Trophoblast cell (in vitro differentiated cells and primary cell): ENCODE measurements at regions not wholly inside any gene's neighbourhood (a gene's known extent, or its start where the extent isn't known, plus 50 kb on each side); places are given as distances from the start of the nearest gene placed in this dataset.

ENCODE experiments used
- DNase-seq, 2 donors: peaks; one replicate each; pipeline ENCODE4 v3.0.0-alpha.2; 2016
- H2AFZ ChIP-seq: 2 replicates; pipeline ENCODE4 v1.6.1; 2013; ENCODE audit warnings: low read length, moderate library complexity, mild to moderate bottlenecking; ENCODE audit not compliant: insufficient read depth, poor library complexity
- H2AK5ac ChIP-seq: 2 replicates; pipeline ENCODE4 v1.6.1; 2013; ENCODE audit warnings: mild to moderate bottlenecking, low read length
- H2BK120ac ChIP-seq: 2 replicates; pipeline ENCODE4 v1.6.1; 2013; ENCODE audit warnings: low read length, mild to moderate bottlenecking, moderate library complexity; ENCODE audit not compliant: insufficient read depth, poor library complexity
- H2BK12ac ChIP-seq: 2 replicates; pipeline ENCODE4 v1.6.1; 2013; ENCODE audit warnings: mild to moderate bottlenecking, low read length, moderate library complexity
- H2BK5ac ChIP-seq: 2 replicates; pipeline ENCODE4 v1.6.1; 2013; ENCODE audit warnings: low read length, low read depth, moderate library complexity, mild to moderate bottlenecking; ENCODE audit not compliant: poor library complexity
- H3K14ac ChIP-seq: 2 replicates; pipeline ENCODE4 v1.6.1; 2013; ENCODE audit warnings: mild to moderate bottlenecking, low read length
- H3K18ac ChIP-seq: 2 replicates; pipeline ENCODE4 v1.6.1; 2013; ENCODE audit warnings: mild to moderate bottlenecking, low read length
- H3K23ac ChIP-seq: 2 replicates; pipeline ENCODE4 v1.6.1; 2013; ENCODE audit warnings: low read length
- H3K27ac ChIP-seq: 2 replicates; pipeline ENCODE4 v1.5.1; 2013; ENCODE audit warnings: low read depth, mild to moderate bottlenecking, inconsistent platforms, low read length, moderate library complexity
- H3K27me3 ChIP-seq: 2 replicates; pipeline ENCODE4 v1.6.1; 2013; ENCODE audit warnings: inconsistent platforms, mild to moderate bottlenecking, low read length, moderate library complexity; ENCODE audit not compliant: insufficient read depth
- H3K36me3 ChIP-seq, 2 experiments: 1 replicate in 1 of 2; 2 replicates in 1 of 2; pipeline ENCODE4 v1.6.1; 2013; ENCODE audit warnings: low read length in 2 of 2, mild to moderate bottlenecking in 2 of 2, moderate library complexity in 1 of 2; ENCODE audit not compliant: insufficient read depth in 2 of 2, control insufficient read depth in 1 of 2
- H3K4ac ChIP-seq: 2 replicates; pipeline ENCODE4 v1.6.1; 2013; ENCODE audit warnings: low read depth, mild to moderate bottlenecking, low read length, moderate library complexity
- H3K4me1 ChIP-seq, 2 experiments: 1 replicate in 1 of 2; 2 replicates in 1 of 2; pipeline ENCODE4 v1.6.1; 2013; ENCODE audit warnings: low read length in 2 of 2, mild to moderate bottlenecking in 2 of 2, moderate library complexity in 1 of 2; ENCODE audit not compliant: insufficient read depth in 2 of 2, control insufficient read depth in 1 of 2
- H3K4me2 ChIP-seq: 2 replicates; pipeline ENCODE4 v1.6.1; 2013; ENCODE audit warnings: inconsistent platforms, mild to moderate bottlenecking, low read length, moderate library complexity
- H3K4me3 ChIP-seq: 2 replicates; pipeline ENCODE4 v1.5.1; 2013; ENCODE audit warnings: mild to moderate bottlenecking, low read depth, low read length, inconsistent platforms
- H3K79me1 ChIP-seq: one replicate; pipeline ENCODE4 v1.6.1; 2013; ENCODE audit warnings: low read length
- H3K79me2 ChIP-seq: 2 replicates; pipeline ENCODE4 v1.6.1; 2013; ENCODE audit warnings: low read length, mild to moderate bottlenecking; ENCODE audit not compliant: control insufficient read depth, insufficient read depth, poor library complexity
- H3K9ac ChIP-seq: 2 replicates; pipeline ENCODE4 v1.6.1; 2013; ENCODE audit warnings: mild to moderate bottlenecking, low read length
- H3K9me3 ChIP-seq: 2 replicates; pipeline ENCODE4 v1.6.1; 2013; ENCODE audit warnings: low read depth, mild to moderate bottlenecking, control low read depth, inconsistent platforms, low read length; ENCODE audit not compliant: insufficient read depth
- H4K12ac ChIP-seq: 2 replicates; pipeline ENCODE4 v1.6.1; 2013; ENCODE audit warnings: low read depth, mild to moderate bottlenecking, low read length, moderate library complexity
- H4K8ac ChIP-seq: 2 replicates; pipeline ENCODE4 v1.6.1; 2013; ENCODE audit warnings: low read depth, mild to moderate bottlenecking, low read length, moderate library complexity
- H4K91ac ChIP-seq: one replicate; pipeline ENCODE4 v1.6.1; 2013; ENCODE audit warnings: low read depth, mild to moderate bottlenecking, low read length, moderate library complexity
- WGBS: extraction: QIAGEN DNeasy Blood & Tissue Kit; methylation state at CpG from one replicate; pipeline ENCODE4 v1.1.7; 2013; ENCODE audit warnings: missing lambda C conversion rate; ENCODE audit not compliant: insufficient read length, insufficient coverage; ENCODE audit errors: extremely low coverage; 5-methylcytosine and 5-hydroxymethylcytosine counted together

GRCh38 chr4:141792164-141792563 is 155.8 kb downstream of the IL15 start:
- Histone ChIP-seq H3K23ac (no peak overlapping the region), H4K91ac (no peak overlapping the region), H4K8ac (no peak overlapping the region), H3K79me1 (no peaks in the 10 kb centered on the region), H3K9ac (no peak overlapping the region), H4K12ac (no peak overlapping the region), H3K4ac (no peak overlapping the region), H2BK120ac (no peak overlapping the region), H3K4me2 (no peak overlapping the region), H3K14ac (no peak overlapping the region), H2AFZ (no peak overlapping the region), H3K4me1 (no peaks in the 10 kb centered on the region), H3K36me3 (no peaks in the 10 kb centered on the region), H2BK12ac (no peak overlapping the region), H3K27ac (no peak overlapping the region), H3K18ac (no peak overlapping the region), H3K79me2 (no peaks in the 10 kb centered on the region), H2AK5ac (no peak overlapping the region), H2BK5ac (no peak overlapping the region), H3K9me3 (no peaks in the 10 kb centered on the region), H3K4me3 (no peak overlapping the region), H3K27me3 (no peaks in the 10 kb centered on the region)
- WGBS: no CpG with 5 or more reads among the region's 2 CpGs
- DNase-seq: no peak

DNA sequence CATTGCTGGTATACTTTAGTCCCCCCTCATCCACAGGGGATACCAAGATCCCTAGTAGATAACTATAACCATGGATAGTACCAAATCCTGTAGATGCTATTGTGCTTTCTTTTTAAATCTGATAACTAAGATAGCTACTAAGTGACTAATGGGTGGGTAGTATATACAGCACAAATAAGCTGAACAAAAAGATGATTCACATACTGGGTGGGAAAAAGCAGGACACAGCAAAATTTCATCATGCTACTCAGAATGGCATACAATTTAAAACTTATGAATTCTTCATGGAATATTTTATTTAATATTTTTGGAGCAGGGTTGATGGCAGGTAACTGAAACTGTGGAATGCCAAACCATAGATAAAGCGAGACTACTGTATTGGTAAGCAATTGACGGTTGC is 161.6 kb downstream of the IL15 start:
- Histone ChIP-seq H3K4me1 (no peaks in the 10 kb centered on the region), H3K4ac (no peak overlapping the region), H3K79me2 (no peaks in the 10 kb centered on the region), H3K9me3 (no peaks in the 10 kb centered on the region), H4K91ac (no peak overlapping the region), H3K23ac (no peak overlapping the region), H3K79me1 (no peaks in the 10 kb centered on the region), H3K9ac (no peak overlapping the region), H2BK12ac (no peak overlapping the region), H4K8ac (no peak overlapping the region), H3K27ac (no peak overlapping the region), H3K4me2 (no peak overlapping the region), H2AK5ac (no peak overlapping the region), H4K12ac (no peak overlapping the region), H3K36me3 (no peaks in the 10 kb centered on the region), H2BK120ac (no peak overlapping the region), H3K4me3 (no peak overlapping the region), H2BK5ac (no peak overlapping the region), H3K18ac (no peak overlapping the region), H3K27me3 (no peaks in the 10 kb centered on the region), H3K14ac (no peak overlapping the region), H2AFZ (no peak overlapping the region)
- no peak for DNase-seq
- no CpG with 5 or more reads among the region's 2 CpGs for WGBS

DNA sequence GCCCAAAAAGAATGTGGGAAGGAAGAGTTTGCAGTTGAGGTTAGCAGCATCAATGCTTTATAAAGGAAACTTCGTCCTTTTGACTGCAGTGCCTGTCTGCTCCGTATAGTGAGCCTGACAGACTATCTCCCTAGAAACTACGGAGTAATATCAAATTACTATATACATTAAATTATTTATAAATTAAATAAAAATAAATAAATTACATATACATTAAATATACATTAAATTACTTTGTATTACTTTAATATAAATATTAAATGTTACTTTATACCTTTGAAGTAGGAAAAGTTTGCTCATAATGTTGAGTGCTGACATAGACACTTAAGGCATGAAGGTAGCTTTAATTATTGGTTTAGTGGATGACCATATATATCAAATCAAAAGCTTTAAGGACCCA is 165.2 kb downstream of the IL15 start:
- no CpG with 5 or more reads among the region's 3 CpGs for WGBS

GRCh38 chr4:141802333-141802732 is 165.9 kb downstream of the IL15 start:
- Histone ChIP-seq H3K9me3 (no peaks in the 10 kb centered on the region), H3K4me3 (no peak overlapping the region), H4K91ac (no peak overlapping the region), H3K4ac (no peak overlapping the region), H2AFZ (no peak overlapping the region), H3K36me3 (no peaks in the 10 kb centered on the region), H3K79me1 (no peaks in the 10 kb centered on the region), H4K8ac (no peak overlapping the region), H4K12ac (no peak overlapping the region), H3K79me2 (no peaks in the 10 kb centered on the region), H2BK120ac (no peak overlapping the region), H2BK5ac (no peak overlapping the region), H3K18ac (no peak overlapping the region), H3K9ac (no peak overlapping the region), H3K27ac (no peak overlapping the region), H2AK5ac (no peak overlapping the region), H2BK12ac (no peak overlapping the region), H3K27me3 (no peaks in the 10 kb centered on the region), H3K4me2 (no peak overlapping the region), H3K23ac (no peak overlapping the region), H3K4me1 (no peaks in the 10 kb centered on the region), H3K14ac (no peak overlapping the region)
- WGBS: no CpG with 5 or more reads among the region's 1 CpG
- peak in 1 of 2 donors; percentile 61 for DNase-seq

More for the DNA sequence above, 165.2 kb downstream of the IL15 start:
- Histone ChIP-seq H3K14ac (no peak overlapping the region), H2BK12ac (no peak overlapping the region), H3K4me3 (no peak overlapping the region), H3K79me2 (no peaks in the 10 kb centered on the region), H2BK120ac (no peak overlapping the region), H2BK5ac (no peak overlapping the region), H3K9ac (no peak overlapping the region), H3K4me1 (no peaks in the 10 kb centered on the region), H3K18ac (no peak overlapping the region), H3K4me2 (no peak overlapping the region), H3K4ac (no peak overlapping the region), H2AK5ac (no peak overlapping the region), H3K9me3 (no peaks in the 10 kb centered on the region), H3K79me1 (no peaks in the 10 kb centered on the region), H4K8ac (no peak overlapping the region), H3K36me3 (no peaks in the 10 kb centered on the region), H3K23ac (no peak overlapping the region), H3K27ac (no peak overlapping the region), H3K27me3 (no peaks in the 10 kb centered on the region), H4K91ac (no peak overlapping the region), H4K12ac (no peak overlapping the region), H2AFZ (no peak overlapping the region)
- DNase-seq: no peak
